ENCODE measurements at regions not wholly inside any gene's neighbourhood (a gene's known extent, or its start where the extent isn't known, plus 50 kb on each side); places are given as distances from the start of the nearest gene placed in this dataset.
"Not testable (repeated sequence)": the region's sequence is repeated elsewhere in the genome, so short reads cannot be mapped to it uniquely, and the experiment has no call there.

- DNase-seq (ENCODE audit: low read depth): no peak
These were observed 271.7 kb upstream of the C1orf174 start for GRCh38 chr1:4171480-4172450.

GRCh38 chr1:4172644-4173599 is 272.9 kb upstream of the C1orf174 start:
- DNase-seq (ENCODE audit: low read depth): no peak

GRCh38 chr1:4173731-4174130 is 273.7 kb upstream of the C1orf174 start:
- DNase-seq (ENCODE audit: low read depth): no peak

GRCh38 chr1:4174291-4175200 is 274.5 kb upstream of the C1orf174 start:
- DNase-seq (ENCODE audit: low read depth): no peak

- no peak for DNase-seq (ENCODE audit: low read depth)
These were observed 275.7 kb upstream of the C1orf174 start for GRCh38 chr1:4175566-4176405.

GRCh38 chr1:4176841-4177240 is 276.8 kb upstream of the C1orf174 start:
- no peak for DNase-seq (ENCODE audit: low read depth)

- no peak for DNase-seq (ENCODE audit: low read depth)
These were observed 277.5 kb upstream of the C1orf174 start for GRCh38 chr1:4177425-4178150.

GRCh38 chr1:4178501-4179113 is 278.5 kb upstream of the C1orf174 start:
- DNase-seq (ENCODE audit: low read depth): no peak

GRCh38 chr1:4179914-4180735 is 280.1 kb upstream of the C1orf174 start:
- no peak for DNase-seq (ENCODE audit: low read depth)

GRCh38 chr1:4186486-4186885 is 286.4 kb upstream of the C1orf174 start:
- not testable (repeated sequence) for DNase-seq (ENCODE audit: low read depth)

GRCh38 chr1:4203501-4203900 is 303.4 kb upstream of the C1orf174 start:
- no peak for DNase-seq (ENCODE audit: low read depth)

GRCh38 chr1:4207183-4207582 is 307.1 kb upstream of the C1orf174 start:
- DNase-seq (ENCODE audit: low read depth): no peak

- no peak for DNase-seq (ENCODE audit: low read depth)
These were observed 308.0 kb upstream of the C1orf174 start for GRCh38 chr1:4207842-4208692.

- DNase-seq (ENCODE audit: low read depth): no peak
These were observed 310.0 kb upstream of the C1orf174 start for GRCh38 chr1:4210043-4210442.

GRCh38 chr1:4212796-4213195 is 312.7 kb upstream of the C1orf174 start:
- no peak for DNase-seq (ENCODE audit: low read depth)

- no peak for DNase-seq (ENCODE audit: low read depth)
These were observed 313.4 kb upstream of the C1orf174 start for GRCh38 chr1:4213366-4213973.

GRCh38 chr1:4214826-4215225 is 314.8 kb upstream of the C1orf174 start:
- DNase-seq (ENCODE audit: low read depth): no peak

Measured in Daoy (cell line).